Right atrium auricular region (tissue), 2 donors: ENCODE measurements at regions not wholly inside any gene's neighbourhood (a gene's known extent, or its start where the extent isn't known, plus 50 kb on each side); places are given as distances from the start of the nearest gene placed in this dataset.
"Not testable (repeated sequence)": the region's sequence is repeated elsewhere in the genome, so short reads cannot be mapped to it uniquely, and the experiment has no call there.

Source experiments
- DNase-seq: peaks from one replicate; pipeline ENCODE4 v3.0.0-alpha.2; 2019; ENCODE audit warnings: low spot score
- H3K27ac ChIP-seq, 2 donors: fragments of 200-600 bp; sonication (generic); 1 replicate in 1 of 2; 2 replicates in 1 of 2; pipeline ENCODE4 v1.5.1; 2016 to 2019
- H3K27me3 ChIP-seq, 2 donors: fragments of 200-600 bp; sonication (generic); one replicate each; pipeline versions ENCODE4 v1.5.1 to v1.6.0; 2017 to 2019
- H3K36me3 ChIP-seq: fragments of 200-600 bp; sonication (generic); one replicate; pipeline ENCODE4 v1.5.1; 2016
- H3K4me1 ChIP-seq, 2 donors: fragments of 200-600 bp; sonication (generic); one replicate each; pipeline versions ENCODE4 v1.5.1 to v1.6.0; 2017 to 2019
- H3K4me3 ChIP-seq, 2 donors: fragments of 200-600 bp; sonication (generic); 1 replicate in 1 of 2; 2 replicates in 1 of 2; pipeline ENCODE4 v1.5.1; 2017 to 2019; ENCODE audit warnings: mild to moderate bottlenecking in 1 of 2, moderate library complexity in 1 of 2
- H3K9me3 ChIP-seq, 2 donors: fragments of 200-600 bp; sonication (generic); one replicate each; pipeline ENCODE4 v1.5.1; 2019

- not testable (repeated sequence) for H3K4me1 ChIP-seq, DNase-seq, H3K27ac ChIP-seq, H3K36me3 ChIP-seq, H3K9me3 ChIP-seq, H3K27me3 ChIP-seq, H3K4me3 ChIP-seq
These were observed 150.6 kb upstream of the ANKRD20A1 start for GRCh38 chr9:67708109-67708508.

GRCh38 chr9:67711429-67711828, 147.3 kb upstream of the ANKRD20A1 start:
- not testable (repeated sequence) for H3K27me3 ChIP-seq, DNase-seq, H3K36me3 ChIP-seq, H3K4me1 ChIP-seq, H3K27ac ChIP-seq, H3K9me3 ChIP-seq
- peak overlapping the region in 1 of 2 donors; percentile 31 for H3K4me3 ChIP-seq

GRCh38 chr9:67711931-67712330, 146.8 kb upstream of the ANKRD20A1 start:
- not testable (repeated sequence) for H3K27ac ChIP-seq, H3K27me3 ChIP-seq, H3K4me1 ChIP-seq, H3K4me3 ChIP-seq, H3K36me3 ChIP-seq, H3K9me3 ChIP-seq
- peak; percentile 53 for DNase-seq

- H3K27ac ChIP-seq, H3K9me3 ChIP-seq, H3K27me3 ChIP-seq, H3K4me3 ChIP-seq, H3K4me1 ChIP-seq, H3K36me3 ChIP-seq: not testable (repeated sequence)
- DNase-seq = peak; percentile 32
These were observed 145.8 kb upstream of the ANKRD20A1 start for GRCh38 chr9:67712956-67713355.

DNA sequence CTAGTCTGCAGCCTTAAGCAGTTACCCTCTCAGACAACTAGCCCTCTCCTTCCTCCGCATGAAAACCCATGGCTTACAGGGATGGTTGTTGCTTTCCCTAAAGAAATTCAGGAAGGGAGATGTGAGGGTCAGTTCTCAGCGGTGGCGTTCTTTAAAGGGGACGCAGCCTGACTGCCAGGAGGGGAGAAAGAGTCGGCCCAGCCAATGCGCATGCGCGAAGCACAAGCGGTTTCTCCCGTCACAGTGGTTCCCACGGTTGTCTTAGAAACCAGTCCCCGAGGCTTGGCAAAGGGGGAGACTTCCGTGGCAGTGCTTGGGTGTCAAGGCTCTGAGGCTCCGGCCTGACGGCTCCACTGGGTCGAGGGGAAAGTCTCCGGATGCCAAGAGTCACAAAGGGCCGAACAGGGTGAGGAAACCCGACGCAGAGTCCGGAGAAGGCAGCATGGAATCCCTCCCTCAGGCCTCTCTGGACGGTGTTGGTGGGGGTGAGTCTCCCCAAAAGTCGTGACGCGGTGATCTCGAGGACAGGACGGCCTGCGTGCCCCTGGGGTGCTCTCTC, 140.8 kb upstream of the ANKRD20A1 start:
- peak; percentile 75 for DNase-seq
- H3K27ac ChIP-seq, H3K9me3 ChIP-seq, H3K4me1 ChIP-seq, H3K27me3 ChIP-seq, H3K36me3 ChIP-seq: not testable (repeated sequence)
- H3K4me3 ChIP-seq = peak overlapping the region in 1 of 2 donors; percentile 24

DNA sequence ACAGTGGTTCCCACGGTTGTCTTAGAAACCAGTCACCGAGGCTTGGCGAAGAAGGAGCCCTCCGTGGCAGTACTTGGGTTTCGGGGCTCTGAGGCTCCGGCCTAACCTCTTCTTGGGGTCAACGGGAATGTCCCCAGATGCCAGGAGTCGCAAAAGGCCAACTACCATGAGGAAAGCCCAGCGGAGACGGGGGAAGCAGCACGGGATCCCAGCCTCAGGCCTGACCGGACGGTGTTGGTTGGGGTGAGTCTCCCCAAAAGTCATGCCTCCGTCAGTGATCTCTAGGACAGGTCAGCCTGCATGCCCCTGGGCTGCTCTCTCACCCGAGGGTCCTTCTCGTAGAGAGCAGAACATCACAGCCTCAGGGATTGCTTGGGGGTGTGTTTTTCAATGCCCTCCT, 138.2 kb upstream of the ANKRD20A1 start:
- H3K9me3 ChIP-seq, H3K4me1 ChIP-seq, H3K36me3 ChIP-seq, H3K4me3 ChIP-seq, H3K27me3 ChIP-seq, H3K27ac ChIP-seq: not testable (repeated sequence)
- peak; percentile 52 for DNase-seq

- not testable (repeated sequence) for DNase-seq
These were observed 136.2 kb upstream of the ANKRD20A1 start for GRCh38 chr9:67722460-67723090.

GRCh38 chr9:67723185-67723584, 135.5 kb upstream of the ANKRD20A1 start:
- peak; percentile 54 for DNase-seq
- Histone ChIP-seq H3K27ac (peak overlapping the region; percentile 25 to 69), H3K4me3 (peak overlapping the region; percentile 31 to 50)
- H3K27me3 ChIP-seq, H3K36me3 ChIP-seq, H3K9me3 ChIP-seq, H3K4me1 ChIP-seq: not testable (repeated sequence)

More at GRCh38 chr9:67722460-67723090, 136.2 kb upstream of the ANKRD20A1 start:
- H3K27ac ChIP-seq, H3K9me3 ChIP-seq, H3K36me3 ChIP-seq, H3K4me1 ChIP-seq, H3K4me3 ChIP-seq, H3K27me3 ChIP-seq: not testable (repeated sequence)

GRCh38 chr9:67724885-67725284, 133.8 kb upstream of the ANKRD20A1 start:
- not testable (repeated sequence) for H3K9me3 ChIP-seq, H3K36me3 ChIP-seq, H3K27ac ChIP-seq, H3K4me1 ChIP-seq, H3K27me3 ChIP-seq
- H3K4me3 ChIP-seq = peak overlapping the region; percentile 21 to 36
- DNase-seq = peak; percentile 58

DNA sequence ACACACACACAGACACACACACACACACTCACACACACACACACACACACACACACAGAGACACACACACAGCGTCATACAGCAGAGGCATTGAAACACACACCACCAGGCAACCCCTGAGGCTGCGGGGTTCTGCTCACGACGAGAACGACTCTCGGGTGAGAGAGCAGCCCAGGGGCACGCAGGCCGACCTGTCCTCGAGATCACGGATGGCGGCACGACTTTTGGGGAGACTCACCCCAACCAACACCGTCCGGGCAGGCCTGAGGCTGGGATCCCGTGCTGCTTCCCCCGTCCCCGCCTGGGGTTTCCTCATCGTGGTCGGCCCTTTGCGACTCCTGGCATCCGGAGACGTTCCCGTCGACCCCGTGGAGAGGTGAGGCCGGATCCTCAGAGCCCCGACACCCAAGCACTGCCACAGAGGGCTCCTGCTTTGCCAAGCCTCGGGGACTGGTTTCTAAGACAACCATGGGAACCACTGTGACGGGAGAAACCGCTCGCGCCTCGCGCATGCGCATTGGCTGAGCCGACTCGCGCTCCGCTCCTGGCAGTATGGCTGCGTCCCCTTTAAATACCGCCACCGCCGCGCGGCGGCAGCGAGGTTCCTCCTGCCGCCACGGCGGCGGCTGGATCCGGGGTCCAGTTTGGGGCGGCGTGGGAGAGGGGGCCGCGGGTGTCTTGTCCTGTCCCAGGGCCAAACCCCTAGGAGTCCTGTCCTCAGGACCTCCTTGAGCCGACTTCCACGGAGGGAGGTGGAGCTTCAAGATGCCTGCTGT, 132.3 kb upstream of the ANKRD20A1 start:
- Histone ChIP-seq H3K27ac (peak overlapping the region in 1 of 2 donors; percentile 29), H3K4me3 (peak overlapping the region; percentile 34 to 45)
- not testable (repeated sequence) for H3K36me3 ChIP-seq, H3K9me3 ChIP-seq, H3K27me3 ChIP-seq, H3K4me1 ChIP-seq
- DNase-seq = peak; percentile 50

DNA sequence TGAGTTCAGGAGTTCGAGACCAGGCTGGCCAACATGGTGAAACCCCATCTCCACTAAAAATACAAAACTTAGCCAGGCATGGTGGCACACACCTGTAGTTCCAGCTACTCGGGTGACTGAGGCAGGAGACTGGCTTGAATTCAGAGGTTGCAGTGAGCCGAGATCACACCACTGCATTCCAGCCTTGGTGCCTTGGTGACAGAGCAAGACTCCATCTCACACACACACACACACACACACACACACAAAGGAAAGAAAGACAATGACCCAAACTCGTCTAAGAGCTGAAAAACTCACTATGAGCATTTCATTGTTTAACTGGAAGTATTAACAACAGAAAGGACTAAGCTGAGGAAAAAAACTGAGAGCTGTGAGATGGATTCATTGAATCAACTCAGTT, 95.6 kb upstream of the ANKRD20A1 start:
- not testable (repeated sequence) for H3K9me3 ChIP-seq, H3K27ac ChIP-seq, H3K36me3 ChIP-seq, H3K27me3 ChIP-seq, H3K4me3 ChIP-seq, DNase-seq, H3K4me1 ChIP-seq

DNA sequence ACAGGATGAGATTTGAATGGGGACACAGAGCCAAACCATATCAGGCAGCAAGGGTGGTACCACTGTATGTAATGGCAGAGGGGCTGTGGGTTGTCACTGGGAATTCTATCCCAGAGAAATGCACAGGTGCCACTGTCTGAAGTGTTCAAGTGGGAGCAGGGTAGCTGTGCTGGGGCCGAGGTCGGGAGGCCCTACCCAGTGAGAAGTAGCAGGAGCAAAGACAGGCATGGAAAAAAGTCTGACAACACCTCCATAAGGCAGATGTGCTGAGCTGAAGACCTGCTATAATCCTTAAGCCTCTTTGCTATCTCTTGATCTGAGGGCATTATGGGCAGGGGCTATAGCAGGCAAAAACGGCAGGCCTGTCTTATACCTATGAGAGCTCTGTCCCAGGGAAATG, 86.9 kb upstream of the ANKRD20A1 start:
- H3K4me3 ChIP-seq, DNase-seq, H3K27me3 ChIP-seq, H3K36me3 ChIP-seq, H3K9me3 ChIP-seq, H3K4me1 ChIP-seq, H3K27ac ChIP-seq: not testable (repeated sequence)

- not testable (repeated sequence) for H3K4me1 ChIP-seq, H3K4me3 ChIP-seq, DNase-seq, H3K9me3 ChIP-seq, H3K27me3 ChIP-seq, H3K36me3 ChIP-seq, H3K27ac ChIP-seq
These were observed 58.6 kb upstream of the ANKRD20A1 start for GRCh38 chr9:67800170-67800569.
